Fibroblast of mammary gland (primary cell): ENCODE measurements at regions not wholly inside any gene's neighbourhood (a gene's known extent, or its start where the extent isn't known, plus 50 kb on each side); places are given as distances from the start of the nearest gene placed in this dataset.

ENCODE experiments used
- DNase-seq: peaks from one replicate; pipeline ENCODE4 v3.0.0-alpha.2; 2010; ENCODE audit warnings: low read depth
- H3K4me3 ChIP-seq: 2 replicates; pipeline ENCODE4 v1.5.1; 2011; ENCODE audit warnings: low read depth, mild to moderate bottlenecking, low read length, moderate library complexity; ENCODE audit not compliant: control insufficient read depth
- TF ChIP-seq, protein P1 (sequence below): conservative IDR thresholded peaks from 2 replicates; pipeline ENCODE4 v1.5.1; 2011; ENCODE audit warnings: low read depth, low read length, inconsistent platforms; ENCODE audit not compliant: control insufficient read depth, insufficient read depth

DNA sequence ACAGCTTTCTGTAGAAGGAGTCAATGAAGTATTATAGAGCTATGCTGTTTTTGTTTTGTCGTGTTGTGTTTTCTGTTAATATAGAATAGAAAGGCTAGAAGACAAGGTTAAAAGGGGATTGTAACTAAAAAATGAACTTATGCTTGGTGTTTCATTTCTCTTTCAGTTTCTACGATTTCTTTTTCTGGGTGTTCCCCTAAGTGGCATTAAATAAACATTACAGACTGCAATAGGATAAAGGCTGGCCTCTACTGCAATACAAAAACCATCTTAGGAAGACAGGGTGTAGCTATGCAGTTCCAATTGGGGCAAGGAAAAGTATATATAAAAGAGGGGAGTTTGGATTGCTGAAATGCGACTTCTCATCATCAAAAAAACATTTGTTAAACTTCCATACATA is 1609.7 kb upstream of the ACVR2A start:
- TF ChIP-seq, protein P1, sequence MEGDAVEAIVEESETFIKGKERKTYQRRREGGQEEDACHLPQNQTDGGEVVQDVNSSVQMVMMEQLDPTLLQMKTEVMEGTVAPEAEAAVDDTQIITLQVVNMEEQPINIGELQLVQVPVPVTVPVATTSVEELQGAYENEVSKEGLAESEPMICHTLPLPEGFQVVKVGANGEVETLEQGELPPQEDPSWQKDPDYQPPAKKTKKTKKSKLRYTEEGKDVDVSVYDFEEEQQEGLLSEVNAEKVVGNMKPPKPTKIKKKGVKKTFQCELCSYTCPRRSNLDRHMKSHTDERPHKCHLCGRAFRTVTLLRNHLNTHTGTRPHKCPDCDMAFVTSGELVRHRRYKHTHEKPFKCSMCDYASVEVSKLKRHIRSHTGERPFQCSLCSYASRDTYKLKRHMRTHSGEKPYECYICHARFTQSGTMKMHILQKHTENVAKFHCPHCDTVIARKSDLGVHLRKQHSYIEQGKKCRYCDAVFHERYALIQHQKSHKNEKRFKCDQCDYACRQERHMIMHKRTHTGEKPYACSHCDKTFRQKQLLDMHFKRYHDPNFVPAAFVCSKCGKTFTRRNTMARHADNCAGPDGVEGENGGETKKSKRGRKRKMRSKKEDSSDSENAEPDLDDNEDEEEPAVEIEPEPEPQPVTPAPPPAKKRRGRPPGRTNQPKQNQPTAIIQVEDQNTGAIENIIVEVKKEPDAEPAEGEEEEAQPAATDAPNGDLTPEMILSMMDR = no peak
- DNase-seq = no peak
- H3K4me3 ChIP-seq = no peak overlapping the region

DNA sequence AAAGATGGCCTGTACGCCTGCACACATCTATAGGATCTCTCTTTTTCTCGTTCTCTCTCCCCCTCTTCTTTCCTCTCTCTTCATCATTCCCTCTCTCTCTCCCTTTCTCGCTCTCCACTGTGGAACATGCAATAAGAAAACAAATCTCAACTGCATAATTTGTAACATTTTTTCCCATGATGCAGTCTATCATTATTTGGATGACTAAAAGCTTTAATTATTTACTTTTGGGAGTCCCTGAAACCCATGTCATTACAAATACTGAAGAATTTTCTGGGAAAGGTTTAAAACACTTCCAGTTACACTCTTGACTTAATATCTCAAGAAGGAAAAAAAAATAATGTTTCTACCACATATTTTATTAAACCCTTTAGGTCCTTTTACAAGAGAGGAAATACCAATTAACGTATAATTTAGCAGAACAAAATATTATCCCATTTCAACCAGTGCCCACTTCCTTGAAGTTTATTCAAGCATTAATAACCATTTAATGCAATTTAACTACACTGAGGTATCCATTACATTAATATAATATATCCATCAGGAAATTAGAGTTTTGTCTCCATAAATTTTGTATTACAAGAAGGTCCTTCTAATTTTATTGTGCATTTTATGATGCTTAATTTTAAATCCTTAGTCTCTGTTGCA is 1615.2 kb upstream of the ACVR2A start:
- DNase-seq = no peak
- TF ChIP-seq, protein P1 = no peak
- no peak overlapping the region for H3K4me3 ChIP-seq

DNA sequence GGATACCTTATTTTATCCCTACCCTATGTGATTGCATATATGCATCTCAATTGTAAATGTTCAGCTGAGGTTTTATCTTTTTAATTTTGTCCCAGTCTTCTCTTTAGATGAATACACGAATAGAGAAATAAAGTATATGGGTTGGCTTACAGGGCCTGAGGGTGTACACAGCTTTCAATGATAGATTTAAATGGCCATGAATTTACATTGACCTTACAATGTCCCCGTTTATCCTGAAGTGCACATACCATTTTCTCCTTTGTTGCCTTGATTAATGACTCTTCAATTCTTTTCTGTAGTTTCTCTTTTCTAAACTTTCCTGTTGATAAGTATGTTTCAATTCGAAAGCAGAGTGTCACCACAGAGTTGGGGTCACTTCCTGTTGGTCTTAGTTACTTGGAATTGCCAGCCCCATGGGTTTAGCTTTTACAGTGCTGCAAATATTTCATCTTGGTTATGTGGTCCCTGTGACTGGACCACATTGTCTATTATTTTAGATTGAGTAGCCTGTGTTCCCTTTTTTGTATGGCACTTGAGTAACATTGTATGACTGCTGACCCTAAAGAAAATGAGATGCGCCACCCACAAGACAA is 1616.3 kb upstream of the ACVR2A start:
- no peak overlapping the region for H3K4me3 ChIP-seq
- TF ChIP-seq, protein P1 = no peak
- DNase-seq = no peak

DNA sequence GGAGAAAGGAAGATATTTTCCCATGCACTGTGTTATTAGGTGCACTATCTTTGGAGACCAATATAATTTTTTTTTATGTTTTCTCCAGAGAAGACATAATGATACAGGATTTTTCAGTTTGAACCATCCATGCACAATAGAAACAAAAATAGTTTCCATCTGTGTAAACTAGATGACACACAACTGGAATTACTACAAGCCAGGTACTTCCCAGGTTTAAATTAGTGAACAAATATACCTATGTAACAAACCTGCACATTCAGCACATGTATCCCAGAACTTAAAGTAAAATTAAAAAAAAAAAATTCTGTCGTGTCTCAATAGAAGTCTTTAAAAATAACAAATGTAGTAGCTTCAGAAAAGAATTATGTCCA is 1616.8 kb upstream of the ACVR2A start:
- no peak overlapping the region for H3K4me3 ChIP-seq
- TF ChIP-seq, protein P1 = no peak
- no peak for DNase-seq

DNA sequence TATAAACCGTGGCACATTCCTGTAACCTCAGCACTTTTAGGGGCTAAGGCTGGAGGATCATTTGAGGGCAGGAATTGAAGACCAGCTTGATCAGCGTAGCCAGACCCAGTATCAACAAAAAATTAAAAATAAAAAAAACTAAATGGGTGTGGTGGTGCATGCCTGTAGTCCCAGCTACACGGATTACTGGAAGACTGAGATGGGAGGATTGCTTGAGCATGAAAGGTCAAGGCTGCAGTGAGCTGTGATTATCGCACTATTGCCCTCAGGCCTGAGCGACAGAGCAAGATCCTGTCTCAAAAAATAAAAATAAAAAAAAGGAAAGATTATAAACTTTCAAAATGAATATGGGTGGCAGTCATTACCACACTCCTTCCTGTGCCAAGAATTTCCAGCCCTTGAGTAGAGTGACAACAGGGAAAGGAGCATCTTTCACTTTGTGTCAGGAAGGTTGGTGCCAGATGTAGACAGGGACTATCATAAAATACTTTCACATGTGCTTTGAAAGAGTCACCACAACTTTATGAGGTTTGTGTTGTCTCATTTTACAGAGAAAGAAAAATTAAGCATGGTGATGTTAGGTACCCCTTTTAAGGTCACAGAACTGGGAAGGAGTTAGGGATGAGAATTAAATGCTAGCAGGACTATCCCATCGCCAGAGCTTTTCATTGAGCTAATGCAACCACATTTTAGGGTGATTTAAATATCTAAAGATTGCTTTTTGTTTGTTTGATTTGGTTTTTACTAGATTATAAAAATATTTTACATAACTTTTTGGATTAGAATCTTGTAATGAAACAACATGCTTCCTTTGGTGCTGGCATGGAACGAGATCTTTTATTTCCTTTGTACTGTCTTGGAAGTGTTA is 1617.4 kb upstream of the ACVR2A start:
- TF ChIP-seq, protein P1 = no peak
- no peak for DNase-seq
- no peak overlapping the region for H3K4me3 ChIP-seq

DNA sequence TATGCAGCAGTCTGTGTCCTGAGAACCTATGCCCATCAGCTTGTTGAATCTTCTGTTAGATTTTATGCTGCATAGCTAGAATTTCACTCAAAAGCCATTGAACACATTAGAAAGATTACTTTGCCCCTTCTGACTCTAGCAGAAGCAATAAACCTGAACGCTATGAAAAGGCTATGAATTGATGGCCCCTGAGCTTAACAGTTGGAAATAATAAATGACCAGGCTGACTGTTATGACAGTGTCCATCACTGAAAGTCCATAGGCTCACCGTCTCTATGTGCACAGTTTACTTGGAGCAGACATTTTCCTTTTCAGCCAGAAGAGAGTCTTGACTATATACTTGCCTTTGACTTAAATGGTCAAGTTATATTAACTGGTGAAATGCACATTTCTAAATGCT is 1618.8 kb upstream of the ACVR2A start:
- no peak for DNase-seq
- TF ChIP-seq, protein P1 = no peak
- no peak overlapping the region for H3K4me3 ChIP-seq
